HFF-Myc (cell line): ENCODE measurements at regions not wholly inside any gene's neighbourhood (a gene's known extent, or its start where the extent isn't known, plus 50 kb on each side); places are given as distances from the start of the nearest gene placed in this dataset.

Experiments
- DNase-seq: peaks from one replicate; pipeline ENCODE4 v3.0.0-alpha.2; 2011; ENCODE audit warnings: low read depth; ENCODE audit errors: extremely low read depth
- H3K4me3 ChIP-seq: replicated peaks from 2 replicates; pipeline ENCODE4 v1.5.1; 2011; ENCODE audit warnings: low read depth, mild to moderate bottlenecking, control low read depth, low read length
- CTCF ChIP-seq: IDR thresholded peaks from 2 replicates; pipeline ENCODE4 v1.5.1; 2012; ENCODE audit warnings: mild to moderate bottlenecking, low read depth, low read length, control low read depth; ENCODE audit errors: missing control alignments

GRCh38 chr3:7821858-7822257 lies 679.8 kb upstream of the LMCD1 start:
- no peak overlapping the region for H3K4me3 ChIP-seq
- no peak for TF ChIP-seq CTCF
- DNase-seq = no peak

- TF ChIP-seq CTCF = no peak
- DNase-seq = no peak
These were observed 660.2 kb upstream of the LMCD1 start for GRCh38 chr3:7841451-7841850.

GRCh38 chr3:7843441-7843840 lies 658.2 kb upstream of the LMCD1 start:
- no peak overlapping the region for H3K4me3 ChIP-seq
- TF ChIP-seq CTCF = no peak
- DNase-seq = no peak

More at GRCh38 chr3:7841451-7841850, 660.2 kb upstream of the LMCD1 start:
- H3K4me3 ChIP-seq = no peak overlapping the region

- DNase-seq = no peak
- H3K4me3 ChIP-seq = no peak overlapping the region
- no peak for TF ChIP-seq CTCF
These were observed 654.6 kb upstream of the LMCD1 start for GRCh38 chr3:7847021-7847420.

- TF ChIP-seq CTCF = no peak
- no peak overlapping the region for H3K4me3 ChIP-seq
- no peak for DNase-seq
These were observed 654.1 kb upstream of the LMCD1 start for GRCh38 chr3:7847521-7847920.

GRCh38 chr3:7854266-7854665 lies 647.4 kb upstream of the LMCD1 start:
- no peak for TF ChIP-seq CTCF
- no peak overlapping the region for H3K4me3 ChIP-seq
- no peak for DNase-seq

GRCh38 chr3:7854721-7855120 lies 646.9 kb upstream of the LMCD1 start:
- no peak overlapping the region for H3K4me3 ChIP-seq
- TF ChIP-seq CTCF = no peak
- DNase-seq = no peak
